K562 (cell line): ENCODE measurements at regions not wholly inside any gene's neighbourhood (a gene's known extent, or its start where the extent isn't known, plus 50 kb on each side); places are given as distances from the start of the nearest gene placed in this dataset.

Experiments
- CBX2 ChIP-seq: fragments of 200-600 bp; sonication (generic); IDR thresholded peaks from one replicate; pipeline ENCODE4 v1.6.1; 2012; ENCODE audit warnings: mild to moderate bottlenecking, low read length, inconsistent platforms; ENCODE audit not compliant: insufficient read depth, poor library complexity, severe bottlenecking
- CCNT2 ChIP-seq: IDR thresholded peaks from 2 replicates; pipeline ENCODE4 v1.6.1; 2011; ENCODE audit warnings: borderline replicate concordance, low read depth, mild to moderate bottlenecking, moderate library complexity, mixed read lengths, low read length; ENCODE audit not compliant: insufficient read length; ENCODE audit errors: extremely low read depth
- EHMT2 ChIP-seq: fragments of 450-650 bp; IDR thresholded peaks from 2 replicates; pipeline ENCODE4 v1.6.1; 2018; ENCODE audit warnings: antibody characterized with exemption
- PML ChIP-seq: IDR thresholded peaks from 2 replicates; pipeline ENCODE4 v1.6.1; 2012; ENCODE audit warnings: low read length, inconsistent platforms
- SP1 ChIP-seq: sonication (generic); formaldehyde crosslinking; IDR thresholded peaks from 2 replicates; pipeline ENCODE4 v1.8.1; 2022; ENCODE audit warnings: mild to moderate bottlenecking, missing genetic modification reagents
- ZEB2 ChIP-seq: fragments of 450-650 bp; IDR thresholded peaks from 2 replicates; pipeline ENCODE4 v1.6.1; 2016
- TF ChIP-seq, protein P1 (sequence below): fragments of 200-600 bp; sonication (generic); IDR thresholded peaks from one replicate; pipeline ENCODE4 v1.6.1; 2012; ENCODE audit warnings: mild to moderate bottlenecking, low read depth, low read length, inconsistent platforms

DNA sequence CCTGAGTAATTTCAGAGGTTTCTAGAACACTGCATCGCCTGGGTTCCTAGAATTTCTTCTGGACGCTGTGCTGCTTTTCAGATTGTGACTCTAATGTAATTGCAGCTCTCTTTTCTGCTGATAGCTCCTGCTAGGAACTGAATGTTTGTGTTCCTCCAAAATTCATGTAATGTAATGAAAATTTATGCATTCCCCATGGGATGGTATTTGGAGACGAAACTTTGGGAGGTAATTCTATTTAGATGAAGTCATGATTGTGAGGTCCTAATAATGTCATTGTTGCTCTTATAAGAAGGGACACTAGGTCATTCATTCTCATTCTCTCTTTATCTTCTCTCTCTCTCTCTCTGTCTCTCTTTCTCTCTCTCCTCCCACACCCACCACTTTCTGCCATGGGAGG lies 223.9 kb upstream of the DOK6 start (continued):
- TF ChIP-seq, protein P1, sequence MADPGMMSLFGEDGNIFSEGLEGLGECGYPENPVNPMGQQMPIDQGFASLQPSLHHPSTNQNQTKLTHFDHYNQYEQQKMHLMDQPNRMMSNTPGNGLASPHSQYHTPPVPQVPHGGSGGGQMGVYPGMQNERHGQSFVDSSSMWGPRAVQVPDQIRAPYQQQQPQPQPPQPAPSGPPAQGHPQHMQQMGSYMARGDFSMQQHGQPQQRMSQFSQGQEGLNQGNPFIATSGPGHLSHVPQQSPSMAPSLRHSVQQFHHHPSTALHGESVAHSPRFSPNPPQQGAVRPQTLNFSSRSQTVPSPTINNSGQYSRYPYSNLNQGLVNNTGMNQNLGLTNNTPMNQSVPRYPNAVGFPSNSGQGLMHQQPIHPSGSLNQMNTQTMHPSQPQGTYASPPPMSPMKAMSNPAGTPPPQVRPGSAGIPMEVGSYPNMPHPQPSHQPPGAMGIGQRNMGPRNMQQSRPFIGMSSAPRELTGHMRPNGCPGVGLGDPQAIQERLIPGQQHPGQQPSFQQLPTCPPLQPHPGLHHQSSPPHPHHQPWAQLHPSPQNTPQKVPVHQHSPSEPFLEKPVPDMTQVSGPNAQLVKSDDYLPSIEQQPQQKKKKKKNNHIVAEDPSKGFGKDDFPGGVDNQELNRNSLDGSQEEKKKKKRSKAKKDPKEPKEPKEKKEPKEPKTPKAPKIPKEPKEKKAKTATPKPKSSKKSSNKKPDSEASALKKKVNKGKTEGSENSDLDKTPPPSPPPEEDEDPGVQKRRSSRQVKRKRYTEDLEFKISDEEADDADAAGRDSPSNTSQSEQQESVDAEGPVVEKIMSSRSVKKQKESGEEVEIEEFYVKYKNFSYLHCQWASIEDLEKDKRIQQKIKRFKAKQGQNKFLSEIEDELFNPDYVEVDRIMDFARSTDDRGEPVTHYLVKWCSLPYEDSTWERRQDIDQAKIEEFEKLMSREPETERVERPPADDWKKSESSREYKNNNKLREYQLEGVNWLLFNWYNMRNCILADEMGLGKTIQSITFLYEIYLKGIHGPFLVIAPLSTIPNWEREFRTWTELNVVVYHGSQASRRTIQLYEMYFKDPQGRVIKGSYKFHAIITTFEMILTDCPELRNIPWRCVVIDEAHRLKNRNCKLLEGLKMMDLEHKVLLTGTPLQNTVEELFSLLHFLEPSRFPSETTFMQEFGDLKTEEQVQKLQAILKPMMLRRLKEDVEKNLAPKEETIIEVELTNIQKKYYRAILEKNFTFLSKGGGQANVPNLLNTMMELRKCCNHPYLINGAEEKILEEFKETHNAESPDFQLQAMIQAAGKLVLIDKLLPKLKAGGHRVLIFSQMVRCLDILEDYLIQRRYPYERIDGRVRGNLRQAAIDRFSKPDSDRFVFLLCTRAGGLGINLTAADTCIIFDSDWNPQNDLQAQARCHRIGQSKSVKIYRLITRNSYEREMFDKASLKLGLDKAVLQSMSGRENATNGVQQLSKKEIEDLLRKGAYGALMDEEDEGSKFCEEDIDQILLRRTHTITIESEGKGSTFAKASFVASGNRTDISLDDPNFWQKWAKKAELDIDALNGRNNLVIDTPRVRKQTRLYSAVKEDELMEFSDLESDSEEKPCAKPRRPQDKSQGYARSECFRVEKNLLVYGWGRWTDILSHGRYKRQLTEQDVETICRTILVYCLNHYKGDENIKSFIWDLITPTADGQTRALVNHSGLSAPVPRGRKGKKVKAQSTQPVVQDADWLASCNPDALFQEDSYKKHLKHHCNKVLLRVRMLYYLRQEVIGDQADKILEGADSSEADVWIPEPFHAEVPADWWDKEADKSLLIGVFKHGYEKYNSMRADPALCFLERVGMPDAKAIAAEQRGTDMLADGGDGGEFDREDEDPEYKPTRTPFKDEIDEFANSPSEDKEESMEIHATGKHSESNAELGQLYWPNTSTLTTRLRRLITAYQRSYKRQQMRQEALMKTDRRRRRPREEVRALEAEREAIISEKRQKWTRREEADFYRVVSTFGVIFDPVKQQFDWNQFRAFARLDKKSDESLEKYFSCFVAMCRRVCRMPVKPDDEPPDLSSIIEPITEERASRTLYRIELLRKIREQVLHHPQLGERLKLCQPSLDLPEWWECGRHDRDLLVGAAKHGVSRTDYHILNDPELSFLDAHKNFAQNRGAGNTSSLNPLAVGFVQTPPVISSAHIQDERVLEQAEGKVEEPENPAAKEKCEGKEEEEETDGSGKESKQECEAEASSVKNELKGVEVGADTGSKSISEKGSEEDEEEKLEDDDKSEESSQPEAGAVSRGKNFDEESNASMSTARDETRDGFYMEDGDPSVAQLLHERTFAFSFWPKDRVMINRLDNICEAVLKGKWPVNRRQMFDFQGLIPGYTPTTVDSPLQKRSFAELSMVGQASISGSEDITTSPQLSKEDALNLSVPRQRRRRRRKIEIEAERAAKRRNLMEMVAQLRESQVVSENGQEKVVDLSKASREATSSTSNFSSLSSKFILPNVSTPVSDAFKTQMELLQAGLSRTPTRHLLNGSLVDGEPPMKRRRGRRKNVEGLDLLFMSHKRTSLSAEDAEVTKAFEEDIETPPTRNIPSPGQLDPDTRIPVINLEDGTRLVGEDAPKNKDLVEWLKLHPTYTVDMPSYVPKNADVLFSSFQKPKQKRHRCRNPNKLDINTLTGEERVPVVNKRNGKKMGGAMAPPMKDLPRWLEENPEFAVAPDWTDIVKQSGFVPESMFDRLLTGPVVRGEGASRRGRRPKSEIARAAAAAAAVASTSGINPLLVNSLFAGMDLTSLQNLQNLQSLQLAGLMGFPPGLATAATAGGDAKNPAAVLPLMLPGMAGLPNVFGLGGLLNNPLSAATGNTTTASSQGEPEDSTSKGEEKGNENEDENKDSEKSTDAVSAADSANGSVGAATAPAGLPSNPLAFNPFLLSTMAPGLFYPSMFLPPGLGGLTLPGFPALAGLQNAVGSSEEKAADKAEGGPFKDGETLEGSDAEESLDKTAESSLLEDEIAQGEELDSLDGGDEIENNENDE, result no peak
- TF ChIP-seq ZEB2 (no peak), EHMT2 (no peak), PML (no peak), SP1 (CRISPR knock-in tag) (no peak), CCNT2 (no peak), CBX2 (no peak)
